Natural killer cell (primary cell): ENCODE measurements at regions not wholly inside any gene's neighbourhood (a gene's known extent, or its start where the extent isn't known, plus 50 kb on each side); places are given as distances from the start of the nearest gene placed in this dataset.

Experiments used
- ATAC-seq, 3 donors: fragments of 150-1000 bp in 2 of 3; fragments of 200-7000 bp in 1 of 3; cut with Tn5 transposase; 1 replicate in 1 of 3; 2 replicates in 2 of 3; pipeline ENCODE4 v1.10.0; 2021; ENCODE audit warnings: mild to moderate bottlenecking in 2 of 3, moderate library complexity in 2 of 3
- DNase-seq, 2 donors: peaks; one replicate each; pipeline versions ENCODE4 v3.0.0 to v3.0.0-alpha.2; 2013 to 2021; ENCODE audit warnings: mixed read lengths in 1 of 2
- H3K27ac ChIP-seq: one replicate; pipeline ENCODE4 v1.5.1; 2013; ENCODE audit warnings: mild to moderate bottlenecking, low read length
- H3K27me3 ChIP-seq: one replicate; pipeline ENCODE4 v1.6.1; 2013; ENCODE audit warnings: low read length; ENCODE audit not compliant: control insufficient read depth, insufficient read depth
- H3K36me3 ChIP-seq: one replicate; pipeline ENCODE4 v1.6.1; 2013; ENCODE audit warnings: low read length; ENCODE audit not compliant: control insufficient read depth, insufficient read depth
- H3K4me1 ChIP-seq: one replicate; pipeline ENCODE4 v1.6.1; 2013; ENCODE audit warnings: low read length; ENCODE audit not compliant: control insufficient read depth, insufficient read depth
- H3K4me3 ChIP-seq: one replicate; pipeline ENCODE4 v1.5.1; 2013; ENCODE audit warnings: low read length
- H3K9me3 ChIP-seq: one replicate; pipeline ENCODE4 v1.6.1; 2013; ENCODE audit warnings: low read length; ENCODE audit not compliant: control insufficient read depth, insufficient read depth
- H3K27ac Mint-ChIP-seq, 2 donors: one replicate each; pipeline ENCODE4 v1.8.0; 2022; ENCODE audit warnings: mild to moderate bottlenecking in 2 of 2, mixed read lengths in 2 of 2, moderate library complexity in 1 of 2
- H3K27me3 Mint-ChIP-seq, 2 donors: one replicate each; pipeline ENCODE4 v1.8.0; 2022; ENCODE audit warnings: low read depth in 2 of 2, mixed read lengths in 2 of 2
- H3K36me3 Mint-ChIP-seq: one replicate; pipeline ENCODE4 v1.8.0; 2022; ENCODE audit warnings: mixed read lengths
- H3K4me1 Mint-ChIP-seq, 2 donors: one replicate each; pipeline ENCODE4 v1.8.0; 2022; ENCODE audit warnings: mixed read lengths in 2 of 2
- H3K4me3 Mint-ChIP-seq: one replicate; pipeline ENCODE4 v1.8.0; 2022; ENCODE audit warnings: mild to moderate bottlenecking, moderate library complexity, mixed read lengths
- H3K9me3 Mint-ChIP-seq, 2 donors: one replicate each; pipeline ENCODE4 v1.8.0; 2022; ENCODE audit warnings: mixed read lengths in 2 of 2
- CTCF ChIP-seq: fragments of 200-600 bp; IDR thresholded peaks from one replicate; pipeline ENCODE4 v1.8.0; 2022; ENCODE audit warnings: antibody characterized with exemption
- WGBS: methylation state at CpG from one replicate; pipeline ENCODE4 v1.1.7; 2013; ENCODE audit warnings: missing lambda C conversion rate; ENCODE audit not compliant: insufficient coverage; 5-methylcytosine and 5-hydroxymethylcytosine counted together
- intact Hi-C: fragments of 100-400 bp; cut with micrococcal nuclease; formaldehyde crosslinking; loops from one replicate; pipeline ENCODE4 v1.14.2; 2022

GRCh38 chr7:15113752-15114151 is 211.2 kb upstream of the DGKB start:
- Mint-ChIP-seq H3K4me3 (no peak overlapping the region), H3K27me3 (no peaks in the 10 kb centered on the region), H3K27ac (no peak overlapping the region), H3K36me3 (no peaks in the 10 kb centered on the region), H3K4me1 (no peaks in the 10 kb centered on the region), H3K9me3 (peaks cover 5 to 13% of the 10 kb centered on the region in 2 donors)
- DNase-seq (no peak), ATAC-seq (no peak)
- no peaks in the 10 kb centered on the region for H3K27me3 ChIP-seq
- 91% methylated on average over 1 of the region's 1 CpG for WGBS
- TF ChIP-seq CTCF = no peak
- H3K9me3 ChIP-seq = no peaks in the 10 kb centered on the region
- intact Hi-C loops = no loop called here
- no peaks in the 10 kb centered on the region for H3K4me1 ChIP-seq
- H3K36me3 ChIP-seq = no peaks in the 10 kb centered on the region
- no peak overlapping the region for H3K4me3 ChIP-seq
- H3K27ac ChIP-seq = no peak overlapping the region

GRCh38 chr7:15105711-15106110 is 203.2 kb upstream of the DGKB start:
- Histone ChIP-seq H3K4me1 (no peaks in the 10 kb centered on the region), H3K27me3 (no peaks in the 10 kb centered on the region), H3K4me3 (no peak overlapping the region), H3K36me3 (no peaks in the 10 kb centered on the region), H3K9me3 (no peaks in the 10 kb centered on the region), H3K27ac (no peak overlapping the region)
- DNase-seq (no peak), ATAC-seq (no peak)
- H3K36me3 Mint-ChIP-seq = no peaks in the 10 kb centered on the region
- intact Hi-C loops = no loop called here
- H3K4me3 Mint-ChIP-seq = no peak overlapping the region
- no peaks in the 10 kb centered on the region for H3K27me3 Mint-ChIP-seq
- 100% methylated on average over 1 of the region's 3 CpGs for WGBS
- peaks cover 12 to 24% of the 10 kb centered on the region in 2 donors for H3K9me3 Mint-ChIP-seq
- H3K27ac Mint-ChIP-seq = no peak overlapping the region
- H3K4me1 Mint-ChIP-seq = no peaks in the 10 kb centered on the region
- no peak for TF ChIP-seq CTCF

GRCh38 chr7:15104411-15105092 is 202.0 kb upstream of the DGKB start:
- Histone ChIP-seq H3K36me3 (no peaks in the 10 kb centered on the region), H3K9me3 (no peaks in the 10 kb centered on the region), H3K27me3 (no peaks in the 10 kb centered on the region), H3K27ac (no peak overlapping the region), H3K4me3 (no peak overlapping the region), H3K4me1 (no peaks in the 10 kb centered on the region)
- Mint-ChIP-seq H3K4me3 (no peak overlapping the region), H3K27ac (no peak overlapping the region), H3K4me1 (no peaks in the 10 kb centered on the region), H3K9me3 (peaks cover 12 to 20% of the 10 kb centered on the region in 2 donors), H3K27me3 (no peaks in the 10 kb centered on the region), H3K36me3 (no peaks in the 10 kb centered on the region)
- TF ChIP-seq CTCF = no peak
- DNase-seq (no peak), ATAC-seq (no peak)
- 78% methylated on average over 1 of the region's 1 CpG for WGBS
- intact Hi-C loops = no loop called here

- Histone ChIP-seq H3K9me3 (no peaks in the 10 kb centered on the region), H3K4me3 (no peak overlapping the region), H3K4me1 (no peaks in the 10 kb centered on the region), H3K36me3 (no peaks in the 10 kb centered on the region), H3K27me3 (no peaks in the 10 kb centered on the region), H3K27ac (no peak overlapping the region)
- no peak for DNase-seq
- Mint-ChIP-seq H3K27me3 (no peaks in the 10 kb centered on the region), H3K4me3 (no peak overlapping the region), H3K36me3 (no peaks in the 10 kb centered on the region), H3K9me3 (peaks cover 7 to 9% of the 10 kb centered on the region in 2 donors), H3K27ac (no peak overlapping the region), H3K4me1 (no peaks in the 10 kb centered on the region)
- no peak for TF ChIP-seq CTCF
- no peak for ATAC-seq
- intact Hi-C loops = no loop called here
Measured at GRCh38 chr7:15099074-15099473, 196.5 kb upstream of the DGKB start.
